ENCODE measurements at regions not wholly inside any gene's neighbourhood (a gene's known extent, or its start where the extent isn't known, plus 50 kb on each side); places are given as distances from the start of the nearest gene placed in this dataset.

GRCh38 chr22:48973694-48974041, 854.0 kb downstream of the BRD1 start:
- ChIA-PET CTCF (no interaction called here), POLR2A (no interaction called here), RAD21 (ENCODE audit: low non-redundant PET in 1 of 2, low total read pairs in 2 of 2, uncharacterized antibody in 2 of 2, unreplicated experiment in 2 of 2) (no interaction called here)
- no peak overlapping the region for H3K4me3 ChIP-seq (replicated peaks in 1 of 2; ENCODE audit: low read depth in 1 of 2, low read length in 2 of 2)
- H2AFZ ChIP-seq (ENCODE audit: low read depth, low read length, poor library complexity, severe bottlenecking) = no peak overlapping the region
- no peaks in the 10 kb centered on the region for H3K9me3 ChIP-seq (ENCODE audit: control insufficient read depth in 1 of 2, insufficient read depth in 1 of 2, low read depth in 1 of 2, low read length in 2 of 2)
- no peaks in the 10 kb centered on the region for H3K36me3 ChIP-seq (ENCODE audit: control insufficient read depth in 1 of 2, insufficient read depth in 2 of 2, low read length in 2 of 2)
- TF ChIP-seq MAX (IDR thresholded peaks at IDR 0.05) = no peak
- no peak for TF ChIP-seq ATF3 (IDR thresholded peaks at IDR 0.05)
- TF ChIP-seq CEBPB (IDR thresholded peaks at IDR 0.05; ENCODE audit: low read depth) = no peak
- TF ChIP-seq POLR2A (IDR thresholded peaks at IDR 0.05; ENCODE audit: borderline replicate concordance, extremely low read depth, insufficient read depth, insufficient read length) = no peak
- no peak for TF ChIP-seq SIN3A (IDR thresholded peaks at IDR 0.05; ENCODE audit: low read depth)
- TF ChIP-seq SRF (IDR thresholded peaks at IDR 0.05; ENCODE audit: low read depth) = no peak
- TF ChIP-seq CBX3 (IDR thresholded peaks at IDR 0.05; ENCODE audit: low read depth) = no peak
- no peak for TF ChIP-seq TCF7L2 (IDR thresholded peaks at IDR 0.05; ENCODE audit: borderline replicate concordance, extremely low read depth, insufficient read depth, insufficient read length)
- no peak for TF ChIP-seq ZFX (IDR thresholded peaks at IDR 0.05)
- no peak for TF ChIP-seq FOSL1 (IDR thresholded peaks at IDR 0.05; ENCODE audit: low read depth)
- no peak for TF ChIP-seq EZH2 (IDR thresholded peaks at IDR 0.05)
- no peak for TF ChIP-seq POLR2AphosphoS5 (IDR thresholded peaks at IDR 0.05; ENCODE audit: low read depth, low read length)
- no peak for TF ChIP-seq ELF1 (IDR thresholded peaks at IDR 0.05; ENCODE audit: borderline replicate concordance, low read depth)
- no peaks in the 10 kb centered on the region for H3K79me2 ChIP-seq (ENCODE audit: insufficient read depth, low read length)
- no TSS peak for BruUV-seq (replicated peaks)
- H3K27me3 ChIP-seq (ENCODE audit: insufficient read depth, low read length) = peaks cover 29% of the 10 kb centered on the region
- no peak for DNase-seq (ENCODE audit: low read depth, low spot score)
- no peaks in the 10 kb centered on the region for H3K9me2 ChIP-seq (ENCODE audit: insufficient read depth)
- H3K9ac ChIP-seq (ENCODE audit: low read length) = no peak overlapping the region
- no peak overlapping the region for H3K4me2 ChIP-seq (ENCODE audit: low read length)
- H4K20me1 ChIP-seq (ENCODE audit: insufficient read depth) = no peaks in the 10 kb centered on the region
- intact Hi-C loops (cut with micrococcal nuclease) = no loop called here
- no peak overlapping the region for H3K27ac ChIP-seq (ENCODE audit: low read depth, low read length)
- ATAC-seq = no peak
- H3K4me1 ChIP-seq (ENCODE audit: control insufficient read depth in 1 of 2, insufficient read depth in 2 of 2, low read length in 2 of 2) = no peaks in the 10 kb centered on the region
